OCI-LY7 (cell line): ENCODE measurements at regions not wholly inside any gene's neighbourhood (a gene's known extent, or its start where the extent isn't known, plus 50 kb on each side); places are given as distances from the start of the nearest gene placed in this dataset.
"Not testable (repeated sequence)": the region's sequence is repeated elsewhere in the genome, so short reads cannot be mapped to it uniquely, and the experiment has no call there.

Source experiments
- EZH2phosphoT487 ChIP-seq: fragments of 200-600 bp; sonication (generic); IDR thresholded peaks from 2 replicates; pipeline ENCODE4 v1.6.1; 2018; ENCODE audit warnings: low read depth, borderline replicate concordance, mild to moderate bottlenecking, mixed run types, antibody characterized with exemption, low read length, moderate library complexity, mixed read lengths
- TF ChIP-seq, protein P1 (sequence below): fragments of 200-600 bp; sonication (generic); conservative IDR thresholded peaks from 2 replicates; pipeline ENCODE4 v1.5.1; 2014; ENCODE audit warnings: mild to moderate bottlenecking, antibody characterized with exemption, low read length, moderate library complexity, mixed read lengths

DNA sequence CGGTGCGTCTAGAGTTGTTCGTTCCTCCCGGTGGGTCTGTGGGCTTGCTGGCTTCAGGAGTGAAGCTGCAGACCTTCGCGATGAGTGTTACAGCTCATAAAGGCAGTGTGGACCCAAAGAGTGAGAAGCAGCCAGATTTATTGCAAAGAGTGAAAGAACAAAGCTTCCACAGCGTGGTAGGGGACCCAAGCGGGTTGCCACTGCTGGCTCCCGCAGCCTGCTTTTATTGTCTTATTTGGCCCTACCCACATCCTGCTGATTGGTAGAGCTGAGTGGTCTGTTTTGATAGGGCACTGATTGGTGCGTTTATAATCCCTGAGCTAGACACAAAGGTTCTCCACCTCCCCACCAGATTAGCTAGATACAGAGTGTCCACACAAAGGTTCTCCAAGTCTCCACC is 250.4 kb downstream of the GJA1 start:
- TF ChIP-seq, protein P1, sequence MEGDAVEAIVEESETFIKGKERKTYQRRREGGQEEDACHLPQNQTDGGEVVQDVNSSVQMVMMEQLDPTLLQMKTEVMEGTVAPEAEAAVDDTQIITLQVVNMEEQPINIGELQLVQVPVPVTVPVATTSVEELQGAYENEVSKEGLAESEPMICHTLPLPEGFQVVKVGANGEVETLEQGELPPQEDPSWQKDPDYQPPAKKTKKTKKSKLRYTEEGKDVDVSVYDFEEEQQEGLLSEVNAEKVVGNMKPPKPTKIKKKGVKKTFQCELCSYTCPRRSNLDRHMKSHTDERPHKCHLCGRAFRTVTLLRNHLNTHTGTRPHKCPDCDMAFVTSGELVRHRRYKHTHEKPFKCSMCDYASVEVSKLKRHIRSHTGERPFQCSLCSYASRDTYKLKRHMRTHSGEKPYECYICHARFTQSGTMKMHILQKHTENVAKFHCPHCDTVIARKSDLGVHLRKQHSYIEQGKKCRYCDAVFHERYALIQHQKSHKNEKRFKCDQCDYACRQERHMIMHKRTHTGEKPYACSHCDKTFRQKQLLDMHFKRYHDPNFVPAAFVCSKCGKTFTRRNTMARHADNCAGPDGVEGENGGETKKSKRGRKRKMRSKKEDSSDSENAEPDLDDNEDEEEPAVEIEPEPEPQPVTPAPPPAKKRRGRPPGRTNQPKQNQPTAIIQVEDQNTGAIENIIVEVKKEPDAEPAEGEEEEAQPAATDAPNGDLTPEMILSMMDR: not testable (repeated sequence)
- not testable (repeated sequence) for TF ChIP-seq EZH2phosphoT487
